DND-41 (cell line): ENCODE measurements at regions not wholly inside any gene's neighbourhood (a gene's known extent, or its start where the extent isn't known, plus 50 kb on each side); places are given as distances from the start of the nearest gene placed in this dataset.

Experiments used
- ATAC-seq: fragments of 200-7000 bp; cut with Tn5 transposase; 3 replicates; pipeline ENCODE4 v1.9.1; 2021; ENCODE audit warnings: low read depth; ENCODE audit not compliant: insufficient read depth
- DNase-seq: peaks from one replicate; pipeline ENCODE4 v3.0.0-alpha.2; 2020
- H2AFZ ChIP-seq: 2 replicates; pipeline ENCODE4 v1.6.0; 2012; ENCODE audit warnings: low read depth, low read length
- H3K27ac ChIP-seq: 2 replicates; pipeline ENCODE4 v1.5.1; 2012; ENCODE audit warnings: low read length, inconsistent platforms
- H3K27me3 ChIP-seq: fragments of 200-600 bp; sonication (generic); 2 replicates; pipeline ENCODE4 v1.6.0; 2012; ENCODE audit warnings: low read length, mild to moderate bottlenecking, inconsistent platforms; ENCODE audit not compliant: insufficient read depth, poor library complexity
- H3K36me3 ChIP-seq: 2 replicates; pipeline ENCODE4 v1.5.1; 2012; ENCODE audit warnings: low read length, inconsistent platforms; ENCODE audit not compliant: insufficient read depth
- H3K4me1 ChIP-seq: 2 replicates; pipeline ENCODE4 v1.5.1; 2012; ENCODE audit warnings: mild to moderate bottlenecking, low read length; ENCODE audit not compliant: insufficient read depth
- H3K4me2 ChIP-seq: 2 replicates; pipeline ENCODE4 v1.6.0; 2012; ENCODE audit warnings: mild to moderate bottlenecking, moderate library complexity, low read length, inconsistent platforms; ENCODE audit not compliant: insufficient read depth
- H3K4me3 ChIP-seq, 2 experiments: fragments of 200-600 bp in 1 of 2; shearing (Covaris generic) in 1 of 2; 2 replicates each; pipeline ENCODE4 v1.5.1; 2012 to 2016; ENCODE audit warnings: inconsistent platforms in 2 of 2, low read length in 2 of 2, mild to moderate bottlenecking in 2 of 2, low read depth in 1 of 2, moderate library complexity in 1 of 2
- H3K79me2 ChIP-seq: 2 replicates; pipeline ENCODE4 v1.6.0; 2012; ENCODE audit warnings: low read length, inconsistent platforms; ENCODE audit not compliant: insufficient read depth
- H3K9ac ChIP-seq: 2 replicates; pipeline ENCODE4 v1.6.0; 2012; ENCODE audit warnings: low read depth, mild to moderate bottlenecking, inconsistent platforms, low read length, moderate library complexity
- H3K9me3 ChIP-seq: 2 replicates; pipeline ENCODE4 v1.5.1; 2012; ENCODE audit warnings: low read length, moderate library complexity, mild to moderate bottlenecking, inconsistent platforms; ENCODE audit not compliant: insufficient read depth, severe bottlenecking
- H4K20me1 ChIP-seq: 2 replicates; pipeline ENCODE4 v1.6.0; 2012; ENCODE audit warnings: low read length; ENCODE audit not compliant: insufficient read depth
- CTCF ChIP-seq: IDR thresholded peaks from 2 replicates; pipeline ENCODE4 v1.5.1; 2012; ENCODE audit warnings: borderline replicate concordance, low read length, moderate library complexity, mild to moderate bottlenecking; ENCODE audit not compliant: poor library complexity, severe bottlenecking; ENCODE audit errors: extremely low read depth
- EZH2 ChIP-seq: IDR thresholded peaks from 3 replicates; pipeline ENCODE4 v1.6.1; 2012; ENCODE audit warnings: borderline replicate concordance, low read depth, mild to moderate bottlenecking, moderate library complexity, low read length, inconsistent platforms; ENCODE audit not compliant: severe bottlenecking

- Histone ChIP-seq H4K20me1 (no peaks in the 10 kb centered on the region), H3K4me1 (no peaks in the 10 kb centered on the region), H3K4me2 (no peak overlapping the region), H3K9ac (no peak overlapping the region), H2AFZ (no peak overlapping the region), H3K27me3 (no peaks in the 10 kb centered on the region), H3K36me3 (no peaks in the 10 kb centered on the region), H3K4me3 (no peak overlapping the region), H3K79me2 (no peaks in the 10 kb centered on the region), H3K27ac (no peak overlapping the region), H3K9me3 (peaks cover 16% of the 10 kb centered on the region)
- no peak for TF ChIP-seq CTCF
- no peak for TF ChIP-seq EZH2
- DNase-seq = no peak
- ATAC-seq = no peak
Measured at GRCh38 chr16:74153773-74154172, 142.8 kb upstream of the PSMD7 start.

- peak overlapping the region; percentile 16; the same call in 1 of the 2 replicates for H3K9ac ChIP-seq
- no peak for TF ChIP-seq CTCF
- TF ChIP-seq EZH2 = no peak
- H3K79me2 ChIP-seq = no peaks in the 10 kb centered on the region
- DNase-seq (peak; percentile 65), ATAC-seq (peak; percentile 88)
- H2AFZ ChIP-seq = peak overlapping the region; percentile 62; the same call in 1 of the 2 replicates
- H4K20me1 ChIP-seq = no peaks in the 10 kb centered on the region
- H3K4me2 ChIP-seq = 0 out of 2 replicates have a peak overlapping the region, but pooled peaks have one; percentile 8
- H3K4me3 ChIP-seq = no peak overlapping the region; a peak in 1 of 4 replicates
- H3K27ac ChIP-seq = peak overlapping the region; percentile 78
- no peaks in the 10 kb centered on the region for H3K27me3 ChIP-seq
- H3K4me1 ChIP-seq = peaks cover 29% of the 10 kb centered on the region
- peaks cover 23% of the 10 kb centered on the region for H3K9me3 ChIP-seq
- peaks cover 9% of the 10 kb centered on the region for H3K36me3 ChIP-seq
Measured at GRCh38 chr16:74146643-74147042, 150.0 kb upstream of the PSMD7 start.

DNA sequence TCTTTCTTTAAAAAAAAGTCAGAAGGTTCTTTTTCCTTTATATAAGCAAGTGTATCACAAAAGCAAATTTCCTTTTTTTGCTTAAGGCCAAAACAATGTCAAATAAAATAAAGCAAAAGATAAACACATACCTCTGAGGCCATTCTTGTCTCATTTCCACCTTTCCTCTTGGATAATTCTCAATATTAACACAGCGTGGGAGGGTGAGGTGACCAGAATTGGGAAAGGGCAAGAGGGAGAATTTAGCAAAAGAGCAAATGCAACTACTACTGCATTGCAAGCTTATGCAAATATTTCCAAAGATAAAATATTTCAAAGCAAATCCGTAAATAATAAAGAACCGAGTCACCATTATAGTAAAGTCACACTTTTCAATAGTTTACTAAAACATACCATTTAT, 153.4 kb upstream of the PSMD7 start:
- Histone ChIP-seq H3K9me3 (peaks cover 13% of the 10 kb centered on the region), H3K4me3 (no peak overlapping the region), H3K79me2 (no peaks in the 10 kb centered on the region), H3K4me2 (no peak overlapping the region), H2AFZ (no peak overlapping the region), H3K27ac (no peak overlapping the region), H3K4me1 (peaks cover 31% of the 10 kb centered on the region), H3K9ac (no peak overlapping the region), H3K36me3 (peaks cover 9% of the 10 kb centered on the region), H3K27me3 (no peaks in the 10 kb centered on the region), H4K20me1 (no peaks in the 10 kb centered on the region)
- DNase-seq (no peak), ATAC-seq (no peak)
- no peak for TF ChIP-seq CTCF
- TF ChIP-seq EZH2 = no peak

- Histone ChIP-seq H3K4me3 (no peak overlapping the region), H4K20me1 (no peaks in the 10 kb centered on the region), H3K4me1 (peaks cover 10% of the 10 kb centered on the region), H3K4me2 (no peak overlapping the region), H3K27me3 (no peaks in the 10 kb centered on the region), H3K79me2 (no peaks in the 10 kb centered on the region), H2AFZ (no peak overlapping the region), H3K9ac (no peak overlapping the region), H3K27ac (no peak overlapping the region), H3K36me3 (peaks cover 4% of the 10 kb centered on the region), H3K9me3 (peaks cover 7% of the 10 kb centered on the region)
- no peak for TF ChIP-seq EZH2
- TF ChIP-seq CTCF = no peak
- ATAC-seq (no peak), DNase-seq (no peak)
Measured at GRCh38 chr16:74141015-74141414, 155.6 kb upstream of the PSMD7 start.
